Spleen (tissue), 7 donors: ENCODE measurements at regions not wholly inside any gene's neighbourhood (a gene's known extent, or its start where the extent isn't known, plus 50 kb on each side); places are given as distances from the start of the nearest gene placed in this dataset.

Experiments
- POLR2A ChIP-seq, 3 donors: fragments of 450-650 bp; IDR thresholded peaks; one replicate each; pipeline ENCODE4 v1.5.1; 2017; ENCODE audit warnings: antibody characterized with exemption in 3 of 3, mild to moderate bottlenecking in 1 of 3
- POLR2AphosphoS5 ChIP-seq, 3 donors: sonication (generic); formaldehyde crosslinking; IDR thresholded peaks; one replicate each; pipeline ENCODE4 v1.5.1; 2017; ENCODE audit warnings: antibody characterized with exemption in 3 of 3
- TF ChIP-seq, protein P1 (sequence below), 11 experiments: fragments of 200-600 bp in 7 of 11; fragments of 450-650 bp in 4 of 11; sonication (generic) in 4 of 11; IDR thresholded peaks in 8 of 11; conservative IDR thresholded peaks in 3 of 11; 1 replicate in 7 of 11; 2 replicates in 4 of 11; pipeline versions ENCODE4 v1.4.0 to v1.8.0; 2016 to 2021; ENCODE audit warnings: antibody characterized with exemption in 11 of 11, inconsistent platforms in 4 of 11, mild to moderate bottlenecking in 1 of 11
- donor health status: DM: no; HTN: no; CAD: no; lungs with moderate emphysema.
- donor health status: DM: no; HTN: no; CAD: no.
- donor health status: DM: no; HTN: no; CAD: no.

- TF ChIP-seq, protein P1, sequence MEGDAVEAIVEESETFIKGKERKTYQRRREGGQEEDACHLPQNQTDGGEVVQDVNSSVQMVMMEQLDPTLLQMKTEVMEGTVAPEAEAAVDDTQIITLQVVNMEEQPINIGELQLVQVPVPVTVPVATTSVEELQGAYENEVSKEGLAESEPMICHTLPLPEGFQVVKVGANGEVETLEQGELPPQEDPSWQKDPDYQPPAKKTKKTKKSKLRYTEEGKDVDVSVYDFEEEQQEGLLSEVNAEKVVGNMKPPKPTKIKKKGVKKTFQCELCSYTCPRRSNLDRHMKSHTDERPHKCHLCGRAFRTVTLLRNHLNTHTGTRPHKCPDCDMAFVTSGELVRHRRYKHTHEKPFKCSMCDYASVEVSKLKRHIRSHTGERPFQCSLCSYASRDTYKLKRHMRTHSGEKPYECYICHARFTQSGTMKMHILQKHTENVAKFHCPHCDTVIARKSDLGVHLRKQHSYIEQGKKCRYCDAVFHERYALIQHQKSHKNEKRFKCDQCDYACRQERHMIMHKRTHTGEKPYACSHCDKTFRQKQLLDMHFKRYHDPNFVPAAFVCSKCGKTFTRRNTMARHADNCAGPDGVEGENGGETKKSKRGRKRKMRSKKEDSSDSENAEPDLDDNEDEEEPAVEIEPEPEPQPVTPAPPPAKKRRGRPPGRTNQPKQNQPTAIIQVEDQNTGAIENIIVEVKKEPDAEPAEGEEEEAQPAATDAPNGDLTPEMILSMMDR (IDR thresholded peaks at IDR 0.05 in 8 of 11, conservative IDR thresholded peaks at IDR 0.05 in 3 of 11), result no peak
- TF ChIP-seq POLR2A (IDR thresholded peaks at IDR 0.05) (no peak), POLR2AphosphoS5 (IDR thresholded peaks at IDR 0.05) (no peak)
These were observed 168.9 kb upstream of the NOVA1 start for GRCh38 chr14:26766726-26767125.
